ENCODE measurements at regions not wholly inside any gene's neighbourhood (a gene's known extent, or its start where the extent isn't known, plus 50 kb on each side); places are given as distances from the start of the nearest gene placed in this dataset.

DNA sequence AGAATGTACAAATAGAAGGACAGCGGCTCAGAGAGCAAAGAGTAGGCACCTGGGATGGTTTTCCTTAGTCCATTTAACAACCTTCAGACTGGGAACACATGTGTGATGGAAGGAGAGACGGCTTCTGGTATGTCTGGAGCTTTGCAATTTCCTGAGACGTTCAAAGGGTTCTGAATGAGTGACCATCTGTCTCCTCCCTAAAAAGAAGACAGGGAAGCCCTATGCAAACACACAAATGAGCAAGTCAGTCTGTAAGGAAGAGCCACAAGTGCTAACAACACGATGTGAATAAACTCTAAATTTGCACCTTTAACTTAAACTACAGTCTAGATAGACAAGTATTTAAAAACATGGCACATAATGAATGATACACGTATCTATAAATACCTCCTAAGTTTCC is 391.0 kb downstream of the ICE1 start:
- no peaks in the 10 kb centered on the region for H4K20me1 ChIP-seq (ENCODE audit: insufficient read depth, low read length)
- no peak overlapping the region for H2AFZ ChIP-seq (ENCODE audit: low read depth, low read length)
- no peaks in the 10 kb centered on the region for H3K9me3 ChIP-seq (ENCODE audit: insufficient read depth, low read length, severe bottlenecking)
- TF ChIP-seq, protein P1, sequence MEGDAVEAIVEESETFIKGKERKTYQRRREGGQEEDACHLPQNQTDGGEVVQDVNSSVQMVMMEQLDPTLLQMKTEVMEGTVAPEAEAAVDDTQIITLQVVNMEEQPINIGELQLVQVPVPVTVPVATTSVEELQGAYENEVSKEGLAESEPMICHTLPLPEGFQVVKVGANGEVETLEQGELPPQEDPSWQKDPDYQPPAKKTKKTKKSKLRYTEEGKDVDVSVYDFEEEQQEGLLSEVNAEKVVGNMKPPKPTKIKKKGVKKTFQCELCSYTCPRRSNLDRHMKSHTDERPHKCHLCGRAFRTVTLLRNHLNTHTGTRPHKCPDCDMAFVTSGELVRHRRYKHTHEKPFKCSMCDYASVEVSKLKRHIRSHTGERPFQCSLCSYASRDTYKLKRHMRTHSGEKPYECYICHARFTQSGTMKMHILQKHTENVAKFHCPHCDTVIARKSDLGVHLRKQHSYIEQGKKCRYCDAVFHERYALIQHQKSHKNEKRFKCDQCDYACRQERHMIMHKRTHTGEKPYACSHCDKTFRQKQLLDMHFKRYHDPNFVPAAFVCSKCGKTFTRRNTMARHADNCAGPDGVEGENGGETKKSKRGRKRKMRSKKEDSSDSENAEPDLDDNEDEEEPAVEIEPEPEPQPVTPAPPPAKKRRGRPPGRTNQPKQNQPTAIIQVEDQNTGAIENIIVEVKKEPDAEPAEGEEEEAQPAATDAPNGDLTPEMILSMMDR (IDR thresholded peaks at IDR 0.05; ENCODE audit: borderline replicate concordance, extremely low read depth, low read length, poor library complexity, severe bottlenecking): no peak
- no peak for TF ChIP-seq EZH2 (IDR thresholded peaks at IDR 0.05; ENCODE audit: borderline replicate concordance, low read depth, low read length, severe bottlenecking)
- no peak overlapping the region for H3K9ac ChIP-seq (ENCODE audit: low read depth, low read length)
- peaks cover 4% of the 10 kb centered on the region for H3K27me3 ChIP-seq (ENCODE audit: insufficient read depth, low read length, poor library complexity)
- no peaks in the 10 kb centered on the region for H3K36me3 ChIP-seq (ENCODE audit: insufficient read depth, low read length)
- H3K79me2 ChIP-seq (ENCODE audit: insufficient read depth, low read length): no peaks in the 10 kb centered on the region
- H3K4me1 ChIP-seq (ENCODE audit: insufficient read depth, low read length): no peaks in the 10 kb centered on the region
- H3K4me3 ChIP-seq (ENCODE audit: low read depth in 1 of 2, low read length in 2 of 2): no peak overlapping the region
- H3K4me2 ChIP-seq (ENCODE audit: insufficient read depth, low read length): no peak overlapping the region
- DNase-seq: no peak
- no peak for ATAC-seq (ENCODE audit: insufficient read depth, low read depth)
- no peak overlapping the region for H3K27ac ChIP-seq (ENCODE audit: low read length)

- no peak overlapping the region for H3K9ac ChIP-seq (ENCODE audit: low read depth, low read length)
- ATAC-seq (ENCODE audit: insufficient read depth, low read depth) (no peak), DNase-seq (no peak)
- no peak overlapping the region for H3K4me2 ChIP-seq (ENCODE audit: insufficient read depth, low read length)
- no peak overlapping the region for H3K27ac ChIP-seq (ENCODE audit: low read length)
- no peaks in the 10 kb centered on the region for H4K20me1 ChIP-seq (ENCODE audit: insufficient read depth, low read length)
- no peaks in the 10 kb centered on the region for H3K4me1 ChIP-seq (ENCODE audit: insufficient read depth, low read length)
- no peak overlapping the region for H2AFZ ChIP-seq (ENCODE audit: low read depth, low read length)
- H3K4me3 ChIP-seq (ENCODE audit: low read depth in 1 of 2, low read length in 2 of 2): no peak overlapping the region
- H3K9me3 ChIP-seq (ENCODE audit: insufficient read depth, low read length, severe bottlenecking): no peaks in the 10 kb centered on the region
- TF ChIP-seq EZH2 (IDR thresholded peaks at IDR 0.05; ENCODE audit: borderline replicate concordance, low read depth, low read length, severe bottlenecking): no peak
- TF ChIP-seq, protein P1 (IDR thresholded peaks at IDR 0.05; ENCODE audit: borderline replicate concordance, extremely low read depth, low read length, poor library complexity, severe bottlenecking): no peak
- H3K79me2 ChIP-seq (ENCODE audit: insufficient read depth, low read length): no peaks in the 10 kb centered on the region
- H3K36me3 ChIP-seq (ENCODE audit: insufficient read depth, low read length): no peaks in the 10 kb centered on the region
- H3K27me3 ChIP-seq (ENCODE audit: insufficient read depth, low read length, poor library complexity): peaks cover 4% of the 10 kb centered on the region
These were observed 388.0 kb downstream of the ICE1 start for GRCh38 chr5:5810461-5810860.

- no peaks in the 10 kb centered on the region for H3K9me3 ChIP-seq (ENCODE audit: insufficient read depth, low read length, severe bottlenecking)
- H3K4me2 ChIP-seq (ENCODE audit: insufficient read depth, low read length): no peak overlapping the region
- H3K27ac ChIP-seq (ENCODE audit: low read length): no peak overlapping the region
- H4K20me1 ChIP-seq (ENCODE audit: insufficient read depth, low read length): no peaks in the 10 kb centered on the region
- no peak overlapping the region for H3K4me3 ChIP-seq (ENCODE audit: low read depth in 1 of 2, low read length in 2 of 2)
- TF ChIP-seq, protein P1 (IDR thresholded peaks at IDR 0.05; ENCODE audit: borderline replicate concordance, extremely low read depth, low read length, poor library complexity, severe bottlenecking): no peak
- TF ChIP-seq EZH2 (IDR thresholded peaks at IDR 0.05; ENCODE audit: borderline replicate concordance, low read depth, low read length, severe bottlenecking): no peak
- no peaks in the 10 kb centered on the region for H3K36me3 ChIP-seq (ENCODE audit: insufficient read depth, low read length)
- H3K79me2 ChIP-seq (ENCODE audit: insufficient read depth, low read length): no peaks in the 10 kb centered on the region
- no peak overlapping the region for H2AFZ ChIP-seq (ENCODE audit: low read depth, low read length)
- H3K9ac ChIP-seq (ENCODE audit: low read depth, low read length): no peak overlapping the region
- peaks cover 4% of the 10 kb centered on the region for H3K27me3 ChIP-seq (ENCODE audit: insufficient read depth, low read length, poor library complexity)
- ATAC-seq (ENCODE audit: insufficient read depth, low read depth) (no peak), DNase-seq (no peak)
- no peaks in the 10 kb centered on the region for H3K4me1 ChIP-seq (ENCODE audit: insufficient read depth, low read length)
These were observed 383.4 kb downstream of the ICE1 start for GRCh38 chr5:5805916-5806315.
